Bronchial epithelial cell (primary cell): ENCODE measurements at regions not wholly inside any gene's neighbourhood (a gene's known extent, or its start where the extent isn't known, plus 50 kb on each side); places are given as distances from the start of the nearest gene placed in this dataset.
A peak's percentile ranks its signal among the peaks of the same experiment; 100 is the strongest.

Source experiments
- DNase-seq: peaks from one replicate; pipeline ENCODE4 v3.0.0-alpha.2; 2010; ENCODE audit warnings: low read depth
- FAIRE-seq: peaks from 2 replicates; lab custom pipeline; 2011; peaks lifted over from hg19 to GRCh38; lab: Jason Lieb, UNC
- H3K27me3 ChIP-seq: 2 replicates; pipeline ENCODE4 v1.5.1; 2011; ENCODE audit warnings: low read length; ENCODE audit not compliant: control insufficient read depth, insufficient read depth
- H3K36me3 ChIP-seq: 2 replicates; pipeline ENCODE4 v1.5.1; 2011; ENCODE audit warnings: low read length; ENCODE audit not compliant: control insufficient read depth, insufficient read depth
- H3K4me3 ChIP-seq: 2 replicates; pipeline ENCODE4 v1.5.1; 2011; ENCODE audit warnings: mild to moderate bottlenecking, low read depth, low read length, control low read depth
- TF ChIP-seq, protein P1 (sequence below): IDR thresholded peaks from 2 replicates; pipeline ENCODE4 v1.5.1; 2011; ENCODE audit warnings: mild to moderate bottlenecking, moderate library complexity, low read length, control low read depth, inconsistent platforms; ENCODE audit not compliant: insufficient read depth, severe bottlenecking

- H3K4me3 ChIP-seq = no peak overlapping the region
- no peaks in the 10 kb centered on the region for H3K27me3 ChIP-seq
- TF ChIP-seq, protein P1, sequence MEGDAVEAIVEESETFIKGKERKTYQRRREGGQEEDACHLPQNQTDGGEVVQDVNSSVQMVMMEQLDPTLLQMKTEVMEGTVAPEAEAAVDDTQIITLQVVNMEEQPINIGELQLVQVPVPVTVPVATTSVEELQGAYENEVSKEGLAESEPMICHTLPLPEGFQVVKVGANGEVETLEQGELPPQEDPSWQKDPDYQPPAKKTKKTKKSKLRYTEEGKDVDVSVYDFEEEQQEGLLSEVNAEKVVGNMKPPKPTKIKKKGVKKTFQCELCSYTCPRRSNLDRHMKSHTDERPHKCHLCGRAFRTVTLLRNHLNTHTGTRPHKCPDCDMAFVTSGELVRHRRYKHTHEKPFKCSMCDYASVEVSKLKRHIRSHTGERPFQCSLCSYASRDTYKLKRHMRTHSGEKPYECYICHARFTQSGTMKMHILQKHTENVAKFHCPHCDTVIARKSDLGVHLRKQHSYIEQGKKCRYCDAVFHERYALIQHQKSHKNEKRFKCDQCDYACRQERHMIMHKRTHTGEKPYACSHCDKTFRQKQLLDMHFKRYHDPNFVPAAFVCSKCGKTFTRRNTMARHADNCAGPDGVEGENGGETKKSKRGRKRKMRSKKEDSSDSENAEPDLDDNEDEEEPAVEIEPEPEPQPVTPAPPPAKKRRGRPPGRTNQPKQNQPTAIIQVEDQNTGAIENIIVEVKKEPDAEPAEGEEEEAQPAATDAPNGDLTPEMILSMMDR = no peak
- FAIRE-seq (no peak), DNase-seq (no peak)
- H3K36me3 ChIP-seq = no peaks in the 10 kb centered on the region
Measured at GRCh38 chr13:75137911-75138571, 343.9 kb downstream of the TBC1D4 start.

GRCh38 chr13:75136151-75136550 is 345.8 kb downstream of the TBC1D4 start:
- Histone ChIP-seq H3K27me3 (no peaks in the 10 kb centered on the region), H3K36me3 (no peaks in the 10 kb centered on the region), H3K4me3 (no peak overlapping the region)
- TF ChIP-seq, protein P1 = no peak
- DNase-seq (no peak), FAIRE-seq (no peak)

DNA sequence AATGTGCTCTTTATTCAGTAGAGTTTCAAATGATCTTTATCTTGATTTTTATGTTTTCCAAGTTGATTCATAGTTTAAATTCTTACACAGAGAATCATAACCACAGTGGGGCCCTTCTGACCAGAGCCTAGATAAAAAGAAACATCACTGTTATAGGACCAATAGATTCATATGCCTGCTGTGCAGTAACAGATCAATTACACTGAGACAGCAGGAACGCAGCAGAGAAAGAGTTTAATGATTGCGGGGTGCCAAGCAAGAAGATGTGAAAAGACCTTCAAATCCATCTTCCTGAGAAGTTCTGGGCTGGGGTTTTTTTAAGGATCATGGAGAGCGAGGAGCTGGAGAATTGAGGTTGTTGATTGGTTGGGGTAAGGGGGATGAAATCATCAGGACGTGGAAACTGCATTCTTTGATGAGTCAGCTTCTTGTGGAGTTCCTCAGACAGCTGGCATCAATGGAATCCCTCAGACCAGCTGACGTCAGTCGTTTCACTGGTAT is 346.6 kb downstream of the TBC1D4 start:
- FAIRE-seq = no peak
- Histone ChIP-seq H3K27me3 (no peaks in the 10 kb centered on the region), H3K36me3 (no peaks in the 10 kb centered on the region), H3K4me3 (no peak overlapping the region)
- DNase-seq = peak; percentile 84
- TF ChIP-seq, protein P1 = no peak

DNA sequence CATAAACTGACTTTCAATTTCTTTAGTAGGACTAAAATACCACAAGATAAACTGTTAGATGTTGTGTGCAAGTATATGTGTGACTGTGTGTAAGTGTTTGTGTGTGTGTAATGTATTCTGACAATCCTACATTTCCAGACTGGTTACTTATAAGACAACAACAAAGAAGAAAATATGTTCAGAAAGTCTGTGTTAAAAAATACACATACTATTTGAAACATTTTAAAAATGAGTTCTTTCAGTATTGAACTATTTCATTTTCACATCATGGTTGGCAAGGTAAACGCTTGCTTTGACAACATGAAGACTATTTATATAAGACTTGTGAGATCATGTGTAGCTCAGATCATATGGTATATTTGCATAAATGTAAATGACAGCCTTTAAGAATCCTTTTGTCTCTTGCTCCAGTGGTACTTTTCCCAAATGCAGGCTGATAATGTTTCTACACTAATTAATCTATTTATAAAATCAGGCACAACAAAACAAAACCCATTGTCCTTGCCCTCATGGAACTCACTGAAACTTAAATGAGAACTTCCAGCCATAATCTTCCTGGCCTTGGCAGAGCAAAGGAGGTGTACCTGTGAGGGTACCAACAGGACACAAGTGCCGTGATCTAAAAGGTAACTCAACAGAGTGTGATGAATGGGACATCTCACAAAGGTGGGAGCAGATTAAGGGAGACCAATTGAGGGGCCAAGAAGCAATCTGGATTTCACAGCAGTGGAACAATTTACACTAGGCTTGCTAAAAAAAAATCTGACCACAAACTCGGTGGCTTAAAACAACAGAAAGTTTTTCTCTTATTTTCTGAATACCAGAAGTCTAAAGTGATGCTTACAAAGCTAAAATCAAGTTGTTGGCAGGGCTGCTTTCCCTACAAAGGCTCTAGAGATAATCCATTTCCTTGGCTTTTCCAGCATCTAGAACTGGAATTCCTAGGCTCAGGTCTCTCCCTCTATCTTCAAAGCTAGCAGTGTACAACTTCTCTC is 349.0 kb downstream of the TBC1D4 start:
- H3K4me3 ChIP-seq = no peak overlapping the region
- no peak for DNase-seq

GRCh38 chr13:75129331-75129730 is 352.6 kb downstream of the TBC1D4 start:
- TF ChIP-seq, protein P1 = no peak
- H3K27me3 ChIP-seq = no peaks in the 10 kb centered on the region
- H3K36me3 ChIP-seq = no peaks in the 10 kb centered on the region
- DNase-seq (no peak), FAIRE-seq (no peak)
- no peak overlapping the region for H3K4me3 ChIP-seq

More for the DNA sequence above, 349.0 kb downstream of the TBC1D4 start:
- TF ChIP-seq, protein P1 = no peak
- H3K27me3 ChIP-seq = no peaks in the 10 kb centered on the region
- H3K36me3 ChIP-seq = no peaks in the 10 kb centered on the region
- no peak for FAIRE-seq
